ENCODE measurements at regions not wholly inside any gene's neighbourhood (a gene's known extent, or its start where the extent isn't known, plus 50 kb on each side); places are given as distances from the start of the nearest gene placed in this dataset.

DNA sequence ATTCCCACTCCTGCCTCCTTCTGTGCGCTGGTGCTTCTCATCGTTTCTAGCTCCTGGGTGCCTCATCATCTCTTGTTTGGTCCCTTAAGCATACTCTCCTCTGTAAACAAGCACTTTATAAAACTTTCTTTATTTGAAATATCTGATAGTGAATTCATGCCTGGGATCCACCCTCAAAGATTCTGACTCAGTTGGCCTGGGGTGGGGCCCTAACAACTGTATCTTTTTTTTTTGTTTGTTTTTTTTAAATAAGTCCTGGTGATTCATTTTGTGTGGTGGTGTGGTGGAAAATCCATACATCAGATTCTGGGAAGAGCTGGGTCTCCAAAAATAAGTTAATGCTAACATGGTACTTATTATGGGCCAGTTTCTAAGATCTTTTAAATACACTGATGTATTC, 678.3 kb downstream of the TOX3 start:
- TF ChIP-seq TAF1 (IDR thresholded peaks at IDR 0.05; ENCODE audit: borderline replicate concordance, low read depth, low read length) = no peak
- no peak for TF ChIP-seq POLR2A (IDR thresholded peaks at IDR 0.05; ENCODE audit: low read depth, low read length)

Data from GM12892 (cell line).